Endothelial cell of umbilical vein (primary cell): ENCODE measurements at regions not wholly inside any gene's neighbourhood (a gene's known extent, or its start where the extent isn't known, plus 50 kb on each side); places are given as distances from the start of the nearest gene placed in this dataset.

ENCODE experiments used
- EZH2 ChIP-seq: IDR thresholded peaks from 2 replicates; pipeline ENCODE4 v1.6.1; 2012; ENCODE audit warnings: borderline replicate concordance, low read depth, mild to moderate bottlenecking, moderate library complexity, low read length, inconsistent platforms; ENCODE audit not compliant: severe bottlenecking
- GATA2 ChIP-seq: IDR thresholded peaks from 2 replicates; pipeline ENCODE4 v1.7.0; 2011; ENCODE audit warnings: low read depth, mild to moderate bottlenecking, moderate library complexity, mixed read lengths, low read length; ENCODE audit not compliant: insufficient read length, insufficient read depth
- MYC ChIP-seq: IDR thresholded peaks from one replicate; pipeline ENCODE4 v1.6.1; 2011; ENCODE audit warnings: mild to moderate bottlenecking, low read depth, low read length
- POLR2A ChIP-seq: IDR thresholded peaks from 2 replicates; pipeline ENCODE4 v1.6.1; 2012; ENCODE audit warnings: low read depth, mild to moderate bottlenecking, control low read depth, low read length
- POLR2AphosphoS5 ChIP-seq: IDR thresholded peaks from 2 replicates; pipeline ENCODE4 v1.6.1; 2012; ENCODE audit warnings: low read depth, mild to moderate bottlenecking, control low read depth, low read length, moderate library complexity; ENCODE audit not compliant: insufficient read depth
- TF ChIP-seq, protein P1 (sequence below), 2 donors: IDR thresholded peaks; 1 replicate in 1 of 2; 2 replicates in 1 of 2; pipeline ENCODE4 v1.5.1; 2011; ENCODE audit warnings: low read length in 2 of 2, mild to moderate bottlenecking in 2 of 2, moderate library complexity in 2 of 2, control low read depth in 1 of 2, inconsistent platforms in 1 of 2, low read depth in 1 of 2; ENCODE audit not compliant: insufficient read depth in 1 of 2; ENCODE audit errors: extremely low read depth in 1 of 2

DNA sequence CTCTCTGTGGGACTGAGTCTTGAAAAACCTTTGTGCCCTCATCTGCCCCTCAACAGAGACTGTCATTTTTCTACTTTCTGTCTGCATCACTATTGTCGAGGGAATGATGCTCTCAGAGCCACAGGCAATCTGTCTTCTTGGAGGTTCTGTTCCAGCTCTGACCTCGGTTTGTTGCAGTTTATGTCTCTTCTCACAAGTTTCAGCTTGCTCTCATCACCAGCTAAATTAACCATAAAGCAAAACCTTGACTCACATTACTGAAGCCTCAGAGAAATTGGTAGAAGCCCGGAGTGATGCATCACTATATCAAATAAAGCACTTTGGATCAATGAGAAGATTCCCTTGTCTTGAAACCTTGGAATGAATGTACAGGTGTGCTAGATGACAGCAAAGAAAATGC is 60.6 kb upstream of the BLID start:
- TF ChIP-seq, protein P1, sequence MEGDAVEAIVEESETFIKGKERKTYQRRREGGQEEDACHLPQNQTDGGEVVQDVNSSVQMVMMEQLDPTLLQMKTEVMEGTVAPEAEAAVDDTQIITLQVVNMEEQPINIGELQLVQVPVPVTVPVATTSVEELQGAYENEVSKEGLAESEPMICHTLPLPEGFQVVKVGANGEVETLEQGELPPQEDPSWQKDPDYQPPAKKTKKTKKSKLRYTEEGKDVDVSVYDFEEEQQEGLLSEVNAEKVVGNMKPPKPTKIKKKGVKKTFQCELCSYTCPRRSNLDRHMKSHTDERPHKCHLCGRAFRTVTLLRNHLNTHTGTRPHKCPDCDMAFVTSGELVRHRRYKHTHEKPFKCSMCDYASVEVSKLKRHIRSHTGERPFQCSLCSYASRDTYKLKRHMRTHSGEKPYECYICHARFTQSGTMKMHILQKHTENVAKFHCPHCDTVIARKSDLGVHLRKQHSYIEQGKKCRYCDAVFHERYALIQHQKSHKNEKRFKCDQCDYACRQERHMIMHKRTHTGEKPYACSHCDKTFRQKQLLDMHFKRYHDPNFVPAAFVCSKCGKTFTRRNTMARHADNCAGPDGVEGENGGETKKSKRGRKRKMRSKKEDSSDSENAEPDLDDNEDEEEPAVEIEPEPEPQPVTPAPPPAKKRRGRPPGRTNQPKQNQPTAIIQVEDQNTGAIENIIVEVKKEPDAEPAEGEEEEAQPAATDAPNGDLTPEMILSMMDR (IDR thresholded peaks at IDR 0.05; ENCODE audit: extremely low read depth in 1 of 2, insufficient read depth in 1 of 2, low read depth in 1 of 2, low read length in 2 of 2), result no peak
- no peak for TF ChIP-seq EZH2
- TF ChIP-seq GATA2, result no peak
- no peak for TF ChIP-seq POLR2A
- no peak for TF ChIP-seq MYC
- TF ChIP-seq POLR2AphosphoS5, result no peak
